ENCODE measurements at regions not wholly inside any gene's neighbourhood (a gene's known extent, or its start where the extent isn't known, plus 50 kb on each side); places are given as distances from the start of the nearest gene placed in this dataset.

GRCh38 chrX:40827331-40827730, 92.0 kb upstream of the MED14 start:
- Histone ChIP-seq H3K4me2 (ENCODE audit: low read length) (no peak overlapping the region), H3K9me3 (ENCODE audit: insufficient read depth, low read depth, low read length) (no peaks in the 10 kb centered on the region), H3K27me3 (ENCODE audit: insufficient read depth, low read length) (no peaks in the 10 kb centered on the region), H3K4me1 (ENCODE audit: insufficient read depth, low read length) (no peaks in the 10 kb centered on the region), H3K27ac (ENCODE audit: low read depth, low read length) (no peak overlapping the region), H3K4me3 (ENCODE audit: insufficient read depth, low read depth, low read length) (no peak overlapping the region), H4K20me1 (ENCODE audit: insufficient read depth, low read length) (no peaks in the 10 kb centered on the region), H3K9ac (ENCODE audit: low read length) (no peak overlapping the region), H3K36me3 (ENCODE audit: insufficient read depth, low read length) (no peaks in the 10 kb centered on the region), H2AFZ (ENCODE audit: low read depth, low read length) (no peak overlapping the region), H3K79me2 (ENCODE audit: insufficient read depth, low read length) (no peaks in the 10 kb centered on the region)
- H3K27ac Mint-ChIP-seq (ENCODE audit: unreplicated experiment): no peak overlapping the region
- H3K4me1 Mint-ChIP-seq (ENCODE audit: low read depth, unreplicated experiment): no peaks in the 10 kb centered on the region
- DNase-seq (ENCODE audit: low read depth): no peak
- H3K9me3 Mint-ChIP-seq (ENCODE audit: unreplicated experiment): peaks cover 10% of the 10 kb centered on the region
- H3K27me3 Mint-ChIP-seq (ENCODE audit: low read depth, unreplicated experiment): no peaks in the 10 kb centered on the region
- peak; percentile 5 for FAIRE-seq
- peaks cover 2% of the 10 kb centered on the region for H3K36me3 Mint-ChIP-seq (ENCODE audit: low read depth, unreplicated experiment)
- no peak overlapping the region for H3K4me3 Mint-ChIP-seq (ENCODE audit: unreplicated experiment)
- TF ChIP-seq EZH2 (IDR thresholded peaks at IDR 0.05; ENCODE audit: insufficient read depth, low read length) (no peak), CTCF (IDR thresholded peaks at IDR 0.05; ENCODE audit: insufficient read depth, low read depth, low read length) (no peak)

GRCh38 chrX:40831750-40832149, 96.4 kb upstream of the MED14 start:
- no peak overlapping the region for H2AFZ ChIP-seq (ENCODE audit: low read depth, low read length)
- Mint-ChIP-seq H3K9me3 (ENCODE audit: unreplicated experiment) (peaks cover 5% of the 10 kb centered on the region), H3K27ac (ENCODE audit: unreplicated experiment) (no peak overlapping the region), H3K4me3 (ENCODE audit: unreplicated experiment) (no peak overlapping the region), H3K27me3 (ENCODE audit: low read depth, unreplicated experiment) (no peaks in the 10 kb centered on the region), H3K4me1 (ENCODE audit: low read depth, unreplicated experiment) (no peaks in the 10 kb centered on the region), H3K36me3 (ENCODE audit: low read depth, unreplicated experiment) (peaks cover 5% of the 10 kb centered on the region)
- DNase-seq (ENCODE audit: low read depth) (no peak), FAIRE-seq (no peak)
- no peaks in the 10 kb centered on the region for H3K27me3 ChIP-seq (ENCODE audit: insufficient read depth, low read length)
- H4K20me1 ChIP-seq (ENCODE audit: insufficient read depth, low read length): no peaks in the 10 kb centered on the region
- H3K79me2 ChIP-seq (ENCODE audit: insufficient read depth, low read length): no peaks in the 10 kb centered on the region
- no peaks in the 10 kb centered on the region for H3K36me3 ChIP-seq (ENCODE audit: insufficient read depth, low read length)
- no peak overlapping the region for H3K27ac ChIP-seq (ENCODE audit: low read depth, low read length)
- no peak overlapping the region for H3K4me3 ChIP-seq (ENCODE audit: insufficient read depth, low read depth, low read length)
- TF ChIP-seq EZH2 (IDR thresholded peaks at IDR 0.05; ENCODE audit: insufficient read depth, low read length) (no peak), CTCF (IDR thresholded peaks at IDR 0.05; ENCODE audit: insufficient read depth, low read depth, low read length) (no peak)
- no peaks in the 10 kb centered on the region for H3K9me3 ChIP-seq (ENCODE audit: insufficient read depth, low read depth, low read length)
- H3K4me2 ChIP-seq (ENCODE audit: low read length): no peak overlapping the region
- H3K4me1 ChIP-seq (ENCODE audit: insufficient read depth, low read length): no peaks in the 10 kb centered on the region
- no peak overlapping the region for H3K9ac ChIP-seq (ENCODE audit: low read length)

- H3K36me3 Mint-ChIP-seq (ENCODE audit: low read depth, unreplicated experiment): peaks cover 3% of the 10 kb centered on the region
- TF ChIP-seq EZH2 (IDR thresholded peaks at IDR 0.05; ENCODE audit: insufficient read depth, low read length): no peak
- no peak for TF ChIP-seq CTCF (IDR thresholded peaks at IDR 0.05; ENCODE audit: insufficient read depth, low read depth, low read length)
- no peaks in the 10 kb centered on the region for H3K27me3 Mint-ChIP-seq (ENCODE audit: low read depth, unreplicated experiment)
- H4K20me1 ChIP-seq (ENCODE audit: insufficient read depth, low read length): no peaks in the 10 kb centered on the region
- no peak overlapping the region for H3K27ac Mint-ChIP-seq (ENCODE audit: unreplicated experiment)
- H3K36me3 ChIP-seq (ENCODE audit: insufficient read depth, low read length): no peaks in the 10 kb centered on the region
- H3K9me3 ChIP-seq (ENCODE audit: insufficient read depth, low read depth, low read length): no peaks in the 10 kb centered on the region
- no peaks in the 10 kb centered on the region for H3K27me3 ChIP-seq (ENCODE audit: insufficient read depth, low read length)
- H3K9ac ChIP-seq (ENCODE audit: low read length): no peak overlapping the region
- H3K4me3 ChIP-seq (ENCODE audit: insufficient read depth, low read depth, low read length): no peak overlapping the region
- H3K79me2 ChIP-seq (ENCODE audit: insufficient read depth, low read length): no peaks in the 10 kb centered on the region
- DNase-seq (ENCODE audit: low read depth): no peak
- no peak overlapping the region for H2AFZ ChIP-seq (ENCODE audit: low read depth, low read length)
- H3K4me3 Mint-ChIP-seq (ENCODE audit: unreplicated experiment): no peak overlapping the region
- no peak for FAIRE-seq
- H3K9me3 Mint-ChIP-seq (ENCODE audit: unreplicated experiment): peaks cover 5% of the 10 kb centered on the region
- no peaks in the 10 kb centered on the region for H3K4me1 ChIP-seq (ENCODE audit: insufficient read depth, low read length)
- H3K27ac ChIP-seq (ENCODE audit: low read depth, low read length): no peak overlapping the region
- H3K4me1 Mint-ChIP-seq (ENCODE audit: low read depth, unreplicated experiment): no peaks in the 10 kb centered on the region
- no peak overlapping the region for H3K4me2 ChIP-seq (ENCODE audit: low read length)
These were observed 97.4 kb upstream of the MED14 start for GRCh38 chrX:40832723-40833122.
